ENCODE measurements at regions not wholly inside any gene's neighbourhood (a gene's known extent, or its start where the extent isn't known, plus 50 kb on each side); places are given as distances from the start of the nearest gene placed in this dataset.
A peak's percentile ranks its signal among the peaks of the same experiment; 100 is the strongest.
"Not testable (repeated sequence)": the region's sequence is repeated elsewhere in the genome, so short reads cannot be mapped to it uniquely, and the experiment has no call there.

- TF ChIP-seq CTCF (IDR thresholded peaks at IDR 0.05; ENCODE audit: insufficient read depth, low read length, poor library complexity, severe bottlenecking) = peak; percentile 12
- H3K36me3 ChIP-seq (ENCODE audit: control insufficient read depth, insufficient read depth, low read length) = no peaks in the 10 kb centered on the region
- no peak overlapping the region for H3K4me3 ChIP-seq (ENCODE audit: low read depth, low read length)
- H3K27me3 ChIP-seq (ENCODE audit: control insufficient read depth, insufficient read depth, low read length) = no peaks in the 10 kb centered on the region
- DNase-seq (ENCODE audit: low read depth) = no peak
These were observed 242.6 kb upstream of the CXADR start for GRCh38 chr21:17270229-17270628.

- H3K36me3 ChIP-seq (ENCODE audit: control insufficient read depth, insufficient read depth, low read length) = no peaks in the 10 kb centered on the region
- no peak overlapping the region for H3K4me3 ChIP-seq (ENCODE audit: low read depth, low read length)
- TF ChIP-seq CTCF (IDR thresholded peaks at IDR 0.05; ENCODE audit: insufficient read depth, low read length, poor library complexity, severe bottlenecking) = no peak
- DNase-seq (ENCODE audit: low read depth) = no peak
- no peaks in the 10 kb centered on the region for H3K27me3 ChIP-seq (ENCODE audit: control insufficient read depth, insufficient read depth, low read length)
These were observed 233.2 kb upstream of the CXADR start for GRCh38 chr21:17279663-17280062.

- H3K4me3 ChIP-seq (ENCODE audit: low read depth, low read length); DNase-seq (ENCODE audit: low read depth); H3K27me3 ChIP-seq (ENCODE audit: control insufficient read depth, insufficient read depth, low read length): not testable (repeated sequence)
These were observed 219.8 kb upstream of the CXADR start for GRCh38 chr21:17293016-17293562.

GRCh38 chr21:17295997-17296396 is 216.8 kb upstream of the CXADR start:
- H3K4me3 ChIP-seq (ENCODE audit: low read depth, low read length) = no peak overlapping the region
- TF ChIP-seq CTCF (IDR thresholded peaks at IDR 0.05; ENCODE audit: insufficient read depth, low read length, poor library complexity, severe bottlenecking) = no peak
- no peaks in the 10 kb centered on the region for H3K36me3 ChIP-seq (ENCODE audit: control insufficient read depth, insufficient read depth, low read length)
- H3K27me3 ChIP-seq (ENCODE audit: control insufficient read depth, insufficient read depth, low read length) = no peaks in the 10 kb centered on the region
- no peak for DNase-seq (ENCODE audit: low read depth)

More at GRCh38 chr21:17293016-17293562, 219.8 kb upstream of the CXADR start:
- H3K36me3 ChIP-seq (ENCODE audit: control insufficient read depth, insufficient read depth, low read length) = not testable (repeated sequence)

- H3K36me3 ChIP-seq (ENCODE audit: control insufficient read depth, insufficient read depth, low read length); DNase-seq (ENCODE audit: low read depth); H3K4me3 ChIP-seq (ENCODE audit: low read depth, low read length); H3K27me3 ChIP-seq (ENCODE audit: control insufficient read depth, insufficient read depth, low read length): not testable (repeated sequence)
These were observed 213.3 kb upstream of the CXADR start for GRCh38 chr21:17299576-17299975.

GRCh38 chr21:17327715-17328114 is 185.1 kb upstream of the CXADR start:
- H3K27me3 ChIP-seq (ENCODE audit: control insufficient read depth, insufficient read depth, low read length); DNase-seq (ENCODE audit: low read depth); H3K4me3 ChIP-seq (ENCODE audit: low read depth, low read length); H3K36me3 ChIP-seq (ENCODE audit: control insufficient read depth, insufficient read depth, low read length): not testable (repeated sequence)

GRCh38 chr21:17334484-17334883 is 178.4 kb upstream of the CXADR start:
- Histone ChIP-seq H3K27me3 (ENCODE audit: control insufficient read depth, insufficient read depth, low read length) (no peaks in the 10 kb centered on the region), H3K36me3 (ENCODE audit: control insufficient read depth, insufficient read depth, low read length) (no peaks in the 10 kb centered on the region), H3K4me3 (ENCODE audit: low read depth, low read length) (no peak overlapping the region)
- DNase-seq (ENCODE audit: low read depth) = no peak
- no peak for TF ChIP-seq CTCF (IDR thresholded peaks at IDR 0.05; ENCODE audit: insufficient read depth, low read length, poor library complexity, severe bottlenecking)
